Mammary epithelial cell (primary cell): ENCODE measurements at regions not wholly inside any gene's neighbourhood (a gene's known extent, or its start where the extent isn't known, plus 50 kb on each side); places are given as distances from the start of the nearest gene placed in this dataset.

Experiments used
- EZH2 ChIP-seq: IDR thresholded peaks from 2 replicates; pipeline ENCODE4 v1.6.1; 2012; ENCODE audit warnings: low read length, inconsistent platforms, borderline replicate concordance
- TF ChIP-seq, protein P1 (sequence below), 2 donors: IDR thresholded peaks in 1 of 2; conservative IDR thresholded peaks in 1 of 2; 2 replicates each; pipeline ENCODE4 v1.5.1; 2011 to 2012; ENCODE audit warnings: inconsistent platforms in 2 of 2, low read length in 2 of 2, mild to moderate bottlenecking in 2 of 2, control low read depth in 1 of 2, low read depth in 1 of 2; ENCODE audit not compliant: insufficient read depth in 1 of 2; ENCODE audit errors: extremely low read depth in 1 of 2

- TF ChIP-seq, protein P1, sequence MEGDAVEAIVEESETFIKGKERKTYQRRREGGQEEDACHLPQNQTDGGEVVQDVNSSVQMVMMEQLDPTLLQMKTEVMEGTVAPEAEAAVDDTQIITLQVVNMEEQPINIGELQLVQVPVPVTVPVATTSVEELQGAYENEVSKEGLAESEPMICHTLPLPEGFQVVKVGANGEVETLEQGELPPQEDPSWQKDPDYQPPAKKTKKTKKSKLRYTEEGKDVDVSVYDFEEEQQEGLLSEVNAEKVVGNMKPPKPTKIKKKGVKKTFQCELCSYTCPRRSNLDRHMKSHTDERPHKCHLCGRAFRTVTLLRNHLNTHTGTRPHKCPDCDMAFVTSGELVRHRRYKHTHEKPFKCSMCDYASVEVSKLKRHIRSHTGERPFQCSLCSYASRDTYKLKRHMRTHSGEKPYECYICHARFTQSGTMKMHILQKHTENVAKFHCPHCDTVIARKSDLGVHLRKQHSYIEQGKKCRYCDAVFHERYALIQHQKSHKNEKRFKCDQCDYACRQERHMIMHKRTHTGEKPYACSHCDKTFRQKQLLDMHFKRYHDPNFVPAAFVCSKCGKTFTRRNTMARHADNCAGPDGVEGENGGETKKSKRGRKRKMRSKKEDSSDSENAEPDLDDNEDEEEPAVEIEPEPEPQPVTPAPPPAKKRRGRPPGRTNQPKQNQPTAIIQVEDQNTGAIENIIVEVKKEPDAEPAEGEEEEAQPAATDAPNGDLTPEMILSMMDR (conservative IDR thresholded peaks at IDR 0.05 in 1 of 2, IDR thresholded peaks at IDR 0.05 in 1 of 2; ENCODE audit: extremely low read depth in 1 of 2, insufficient read depth in 1 of 2, low read depth in 1 of 2, low read length in 2 of 2) = no peak
- TF ChIP-seq EZH2 = no peak
Measured at GRCh38 chr5:13511442-13511841, 433.0 kb downstream of the DNAH5 start.
